ENCODE measurements at regions not wholly inside any gene's neighbourhood (a gene's known extent, or its start where the extent isn't known, plus 50 kb on each side); places are given as distances from the start of the nearest gene placed in this dataset.
"Not testable (repeated sequence)": the region's sequence is repeated elsewhere in the genome, so short reads cannot be mapped to it uniquely, and the experiment has no call there.

GRCh38 chr20:53857723-53858236 is 212.6 kb downstream of the BCAS1 start:
- DNase-seq (ENCODE audit: low read depth): peak; percentile 17
- H3K4me3 ChIP-seq (ENCODE audit: low read length): no peak overlapping the region
- TF ChIP-seq, protein P1, sequence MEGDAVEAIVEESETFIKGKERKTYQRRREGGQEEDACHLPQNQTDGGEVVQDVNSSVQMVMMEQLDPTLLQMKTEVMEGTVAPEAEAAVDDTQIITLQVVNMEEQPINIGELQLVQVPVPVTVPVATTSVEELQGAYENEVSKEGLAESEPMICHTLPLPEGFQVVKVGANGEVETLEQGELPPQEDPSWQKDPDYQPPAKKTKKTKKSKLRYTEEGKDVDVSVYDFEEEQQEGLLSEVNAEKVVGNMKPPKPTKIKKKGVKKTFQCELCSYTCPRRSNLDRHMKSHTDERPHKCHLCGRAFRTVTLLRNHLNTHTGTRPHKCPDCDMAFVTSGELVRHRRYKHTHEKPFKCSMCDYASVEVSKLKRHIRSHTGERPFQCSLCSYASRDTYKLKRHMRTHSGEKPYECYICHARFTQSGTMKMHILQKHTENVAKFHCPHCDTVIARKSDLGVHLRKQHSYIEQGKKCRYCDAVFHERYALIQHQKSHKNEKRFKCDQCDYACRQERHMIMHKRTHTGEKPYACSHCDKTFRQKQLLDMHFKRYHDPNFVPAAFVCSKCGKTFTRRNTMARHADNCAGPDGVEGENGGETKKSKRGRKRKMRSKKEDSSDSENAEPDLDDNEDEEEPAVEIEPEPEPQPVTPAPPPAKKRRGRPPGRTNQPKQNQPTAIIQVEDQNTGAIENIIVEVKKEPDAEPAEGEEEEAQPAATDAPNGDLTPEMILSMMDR (conservative IDR thresholded peaks at IDR 0.05; ENCODE audit: low read length): no peak

GRCh38 chr20:53856300-53857295 is 213.8 kb downstream of the BCAS1 start:
- DNase-seq (ENCODE audit: low read depth): no peak
- TF ChIP-seq, protein P1 (conservative IDR thresholded peaks at IDR 0.05; ENCODE audit: low read length): no peak
- H3K4me3 ChIP-seq (ENCODE audit: low read length): no peak overlapping the region

DNA sequence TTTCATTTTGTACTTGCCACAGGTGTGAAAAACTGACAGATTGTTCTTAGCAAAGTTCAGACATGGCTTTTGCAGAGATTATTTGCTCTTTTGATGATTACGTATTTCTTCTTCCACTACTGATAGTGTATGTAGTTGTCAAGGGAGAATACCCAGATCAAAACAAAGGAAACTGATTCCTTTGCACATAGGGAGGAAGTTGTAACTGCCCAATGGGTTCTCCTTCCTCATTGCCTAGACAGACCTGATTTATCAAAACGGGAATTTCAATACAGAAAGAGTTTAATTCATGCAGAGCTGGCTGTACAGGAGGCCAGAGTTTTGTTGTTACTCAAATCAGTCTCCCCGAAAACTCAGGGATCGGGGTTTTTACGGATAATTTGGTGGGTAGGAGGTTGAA is 214.7 kb downstream of the BCAS1 start:
- H3K4me3 ChIP-seq (ENCODE audit: low read length): no peak overlapping the region
- TF ChIP-seq, protein P1 (conservative IDR thresholded peaks at IDR 0.05; ENCODE audit: low read length): no peak
- no peak for DNase-seq (ENCODE audit: low read depth)

DNA sequence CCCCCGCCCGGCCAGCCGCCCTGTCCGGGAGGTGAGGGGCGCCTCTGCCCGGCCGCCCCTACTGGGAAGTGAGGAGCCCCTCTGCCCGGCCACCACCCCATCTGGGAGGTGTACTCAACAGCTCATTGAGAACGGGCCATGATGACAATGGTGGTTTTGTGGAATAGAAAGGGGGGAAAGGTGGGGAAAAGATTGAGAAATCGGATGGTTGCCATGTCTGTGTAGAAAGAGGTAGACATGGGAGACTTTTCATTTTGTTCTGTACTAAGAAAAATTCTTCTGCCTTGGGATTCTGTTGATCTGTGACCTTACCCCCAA is 215.8 kb downstream of the BCAS1 start:
- DNase-seq (ENCODE audit: low read depth): not testable (repeated sequence)

GRCh38 chr20:53853111-53853713 is 217.2 kb downstream of the BCAS1 start:
- no peak overlapping the region for H3K4me3 ChIP-seq (ENCODE audit: low read length)
- no peak for DNase-seq (ENCODE audit: low read depth)
- TF ChIP-seq, protein P1 (conservative IDR thresholded peaks at IDR 0.05; ENCODE audit: low read length): no peak

More for the DNA sequence above, 215.8 kb downstream of the BCAS1 start:
- not testable (repeated sequence) for H3K4me3 ChIP-seq (ENCODE audit: low read length)

DNA sequence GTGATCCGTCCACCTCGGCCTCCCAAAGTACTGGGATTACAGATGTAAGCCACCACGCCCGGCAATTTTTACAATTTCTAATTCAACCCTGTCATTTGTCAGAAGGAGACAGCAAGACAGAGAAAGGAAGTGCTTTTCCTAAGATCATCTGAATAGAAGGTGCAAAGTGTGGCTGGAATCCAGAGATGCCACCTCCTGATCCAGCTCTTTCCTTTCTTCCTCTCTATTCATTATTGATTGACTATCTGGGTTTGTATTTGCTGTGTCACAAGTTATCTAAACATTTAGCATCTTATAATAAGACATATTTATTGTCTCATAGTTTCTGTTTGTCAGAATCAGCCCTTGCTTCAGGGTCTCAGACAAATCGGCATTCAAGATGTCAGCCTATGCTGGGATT is 217.7 kb downstream of the BCAS1 start:
- TF ChIP-seq, protein P1 (conservative IDR thresholded peaks at IDR 0.05; ENCODE audit: low read length): no peak
- no peak overlapping the region for H3K4me3 ChIP-seq (ENCODE audit: low read length)
- no peak for DNase-seq (ENCODE audit: low read depth)

- H3K4me3 ChIP-seq (ENCODE audit: low read length): no peak overlapping the region
- TF ChIP-seq, protein P1 (conservative IDR thresholded peaks at IDR 0.05; ENCODE audit: low read length): no peak
- DNase-seq (ENCODE audit: low read depth): no peak
Measured at GRCh38 chr20:53852014-53852413, 218.4 kb downstream of the BCAS1 start.
